ENCODE measurements at regions not wholly inside any gene's neighbourhood (a gene's known extent, or its start where the extent isn't known, plus 50 kb on each side); places are given as distances from the start of the nearest gene placed in this dataset.
"Not testable (repeated sequence)": the region's sequence is repeated elsewhere in the genome, so short reads cannot be mapped to it uniquely, and the experiment has no call there.

- H3K4me1 ChIP-seq (ENCODE audit: low read depth): peaks cover 29% of the 10 kb centered on the region
- H3K27me3 ChIP-seq: no peaks in the 10 kb centered on the region
- no peak overlapping the region for H3K27ac ChIP-seq
- H3K36me3 ChIP-seq: no peaks in the 10 kb centered on the region
- no peaks in the 10 kb centered on the region for H3K9me3 ChIP-seq (ENCODE audit: low read depth)
- no peak overlapping the region for H3K4me3 ChIP-seq
- no peak for TF ChIP-seq CTCF (IDR thresholded peaks at IDR 0.05; ENCODE audit: low read depth, low read length)
- DNase-seq (ENCODE audit: low read depth in 1 of 2, low spot score in 1 of 2): no peak
Measured at GRCh38 chr4:9602389-9602914, 158.2 kb downstream of the DEFB131A start.

GRCh38 chr4:9604031-9604892 is 160.0 kb downstream of the DEFB131A start:
- H3K4me1 ChIP-seq (ENCODE audit: low read depth): peaks cover 29% of the 10 kb centered on the region
- DNase-seq (ENCODE audit: low read depth in 1 of 2, low spot score in 1 of 2): peak; percentile 5 to 31
- H3K27ac ChIP-seq; H3K36me3 ChIP-seq; H3K27me3 ChIP-seq; H3K9me3 ChIP-seq (ENCODE audit: low read depth); H3K4me3 ChIP-seq: not testable (repeated sequence)

- peaks cover 27% of the 10 kb centered on the region for H3K4me1 ChIP-seq (ENCODE audit: low read depth)
- H3K27me3 ChIP-seq; DNase-seq (ENCODE audit: low read depth in 1 of 2, low spot score in 1 of 2); H3K4me3 ChIP-seq; H3K9me3 ChIP-seq (ENCODE audit: low read depth); H3K36me3 ChIP-seq; H3K27ac ChIP-seq: not testable (repeated sequence)
Measured at GRCh38 chr4:9604893-9605190, 160.6 kb downstream of the DEFB131A start.

GRCh38 chr4:9608300-9608699 is 164.1 kb downstream of the DEFB131A start:
- TF ChIP-seq CTCF (IDR thresholded peaks at IDR 0.05; ENCODE audit: low read depth, low read length): no peak
- Histone ChIP-seq H3K27me3 (no peaks in the 10 kb centered on the region), H3K27ac (no peak overlapping the region), H3K36me3 (no peaks in the 10 kb centered on the region), H3K4me1 (ENCODE audit: low read depth) (peaks cover 15% of the 10 kb centered on the region), H3K9me3 (ENCODE audit: low read depth) (no peaks in the 10 kb centered on the region), H3K4me3 (no peak overlapping the region)
- DNase-seq (ENCODE audit: low read depth in 1 of 2, low spot score in 1 of 2): no peak

GRCh38 chr4:9610321-9610720 is 166.1 kb downstream of the DEFB131A start:
- H3K27ac ChIP-seq; H3K27me3 ChIP-seq; DNase-seq (ENCODE audit: low read depth in 1 of 2, low spot score in 1 of 2); H3K9me3 ChIP-seq (ENCODE audit: low read depth); H3K4me1 ChIP-seq (ENCODE audit: low read depth); H3K36me3 ChIP-seq; H3K4me3 ChIP-seq: not testable (repeated sequence)

GRCh38 chr4:9611101-9611500 is 166.9 kb downstream of the DEFB131A start:
- TF ChIP-seq CTCF (IDR thresholded peaks at IDR 0.05; ENCODE audit: low read depth, low read length): no peak
- DNase-seq (ENCODE audit: low read depth in 1 of 2, low spot score in 1 of 2): no peak
- Histone ChIP-seq H3K27me3 (no peaks in the 10 kb centered on the region), H3K4me1 (ENCODE audit: low read depth) (no peaks in the 10 kb centered on the region), H3K36me3 (no peaks in the 10 kb centered on the region), H3K27ac (no peak overlapping the region), H3K4me3 (no peak overlapping the region), H3K9me3 (ENCODE audit: low read depth) (no peaks in the 10 kb centered on the region)

- H3K27me3 ChIP-seq; H3K4me3 ChIP-seq; H3K27ac ChIP-seq; DNase-seq (ENCODE audit: low read depth in 1 of 2, low spot score in 1 of 2); H3K9me3 ChIP-seq (ENCODE audit: low read depth); H3K36me3 ChIP-seq; H3K4me1 ChIP-seq (ENCODE audit: low read depth): not testable (repeated sequence)
Measured at GRCh38 chr4:9636411-9636810, 145.0 kb upstream of the DRD5 start.

All from cardiac muscle cell (in vitro differentiated cells and primary cell).